Esophagus squamous epithelium (tissue), 4 donors: ENCODE measurements at regions not wholly inside any gene's neighbourhood (a gene's known extent, or its start where the extent isn't known, plus 50 kb on each side); places are given as distances from the start of the nearest gene placed in this dataset.

Experiments
- CTCF ChIP-seq, 6 experiments: fragments of 450-650 bp in 4 of 6; fragments of 200-600 bp in 2 of 6; sonication (generic) in 2 of 6; IDR thresholded peaks; one replicate each; pipeline ENCODE4 v1.5.1; 2016 to 2019; ENCODE audit warnings: antibody characterized with exemption in 6 of 6, mild to moderate bottlenecking in 4 of 6, moderate library complexity in 4 of 6
- POLR2A ChIP-seq, 4 donors: fragments of 450-650 bp; IDR thresholded peaks; one replicate each; pipeline ENCODE4 v1.6.1; 2017; ENCODE audit warnings: antibody characterized with exemption in 4 of 4, mild to moderate bottlenecking in 4 of 4, moderate library complexity in 3 of 4

GRCh38 chr13:50599927-50600326, 243.6 kb downstream of the DLEU7 start:
- TF ChIP-seq CTCF (IDR thresholded peaks at IDR 0.05) (no peak), POLR2A (IDR thresholded peaks at IDR 0.05) (no peak)
